HG02870 (cell line): ENCODE measurements at regions not wholly inside any gene's neighbourhood (a gene's known extent, or its start where the extent isn't known, plus 50 kb on each side); places are given as distances from the start of the nearest gene placed in this dataset.

Source experiments
- ATAC-seq: cut with Tn5 transposase; IDR thresholded peaks from one replicate; pipeline ENCODE4 v1.9.1; 2021; ENCODE audit warnings: mild to moderate bottlenecking, moderate library complexity; ENCODE audit not compliant: unreplicated experiment

DNA sequence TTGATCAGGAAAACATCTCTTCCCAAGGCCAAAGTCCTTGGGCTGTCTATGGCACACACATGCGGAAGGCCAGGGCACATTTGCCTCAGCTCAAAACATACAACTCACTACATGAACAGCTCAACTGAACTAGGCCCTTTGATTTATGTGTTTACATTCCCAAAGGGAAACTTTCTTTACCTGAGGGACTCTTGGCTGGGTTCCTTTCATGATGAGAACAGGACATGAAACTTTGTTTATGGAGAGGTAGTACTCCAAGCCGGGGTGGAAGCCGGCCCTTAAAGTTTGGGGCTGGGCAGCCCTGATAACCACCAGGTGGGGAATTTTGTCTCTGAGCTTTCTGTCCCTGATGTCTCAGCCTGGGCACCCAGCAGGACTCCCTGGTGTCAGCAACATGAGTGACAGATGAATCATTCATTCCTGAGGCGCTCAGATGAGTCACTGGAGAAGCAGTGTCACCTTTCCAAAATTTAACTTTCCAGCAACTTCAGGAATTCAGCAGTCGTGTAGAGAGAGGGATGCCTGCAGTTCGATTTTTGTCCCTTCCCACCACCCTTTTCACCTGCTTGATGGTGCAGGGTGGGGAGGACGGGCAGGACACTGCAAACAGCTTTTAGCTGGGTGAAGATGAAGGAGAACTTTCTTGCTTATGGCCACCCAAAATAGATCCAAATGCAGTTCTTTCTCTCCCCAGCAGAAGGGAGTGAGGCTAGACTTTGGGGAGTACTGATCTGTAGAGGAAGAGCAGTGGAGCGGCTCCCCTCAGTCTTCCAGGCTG lies 331.6 kb downstream of the DYSF start:
- no peak for ATAC-seq

DNA sequence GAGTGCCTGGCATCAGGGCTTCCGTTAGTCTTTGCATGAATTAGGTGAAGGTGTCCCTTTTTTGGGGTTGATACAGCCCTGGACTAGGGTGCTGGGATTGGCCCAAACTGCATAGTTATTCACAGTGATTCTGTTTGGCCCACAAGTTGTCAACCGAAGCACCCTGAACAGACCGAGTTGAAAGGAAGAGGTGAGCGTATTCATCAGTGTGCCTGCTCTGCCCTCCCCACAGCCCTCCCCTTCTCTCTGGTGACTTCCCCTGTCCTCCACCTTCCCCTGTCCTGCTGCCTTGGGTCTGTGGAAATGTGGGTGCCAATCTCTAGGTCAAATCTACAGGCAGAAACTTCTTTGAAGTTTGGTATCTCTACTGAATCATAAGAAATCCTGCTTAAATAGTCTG lies 330.5 kb downstream of the DYSF start:
- ATAC-seq: no peak

DNA sequence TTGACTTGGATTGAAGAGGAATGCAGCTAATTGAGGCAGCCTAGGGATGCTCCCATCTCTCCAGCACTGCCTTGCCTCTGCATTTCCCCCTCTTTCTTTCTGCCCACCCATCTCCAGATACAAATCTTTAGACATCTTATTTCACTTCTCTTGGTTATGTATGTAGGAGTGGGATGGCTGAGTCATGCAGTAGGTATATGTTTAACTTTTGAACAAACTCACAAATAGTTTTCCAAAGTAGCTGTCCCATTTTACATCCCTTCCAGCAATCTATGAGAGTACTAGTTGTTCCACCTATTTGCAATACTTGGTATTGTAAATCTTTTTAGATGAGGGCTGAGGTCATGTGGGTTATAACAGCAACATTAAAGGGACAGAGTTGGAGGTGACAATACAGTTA lies 329.9 kb downstream of the DYSF start:
- ATAC-seq: no peak

DNA sequence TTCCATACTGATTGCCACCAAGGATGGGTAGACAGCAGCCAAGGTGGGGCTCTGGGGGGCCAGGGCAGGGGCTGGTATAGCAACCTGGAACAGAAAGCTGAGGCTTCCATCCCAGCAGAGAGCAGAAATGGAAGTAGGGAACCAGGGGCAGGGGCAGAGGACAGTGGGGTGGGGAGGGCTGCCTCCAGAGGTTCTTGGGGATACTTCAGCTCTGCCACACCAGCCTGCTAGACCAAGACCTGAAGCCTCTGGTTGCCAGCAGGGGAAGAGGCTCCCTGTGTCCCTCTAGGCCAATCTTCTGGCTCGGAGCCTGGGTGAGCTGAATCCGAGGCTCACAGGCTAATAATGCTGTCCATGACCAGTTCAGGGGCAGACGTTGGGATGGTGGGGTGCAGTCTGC lies 329.0 kb downstream of the DYSF start:
- ATAC-seq: no peak

DNA sequence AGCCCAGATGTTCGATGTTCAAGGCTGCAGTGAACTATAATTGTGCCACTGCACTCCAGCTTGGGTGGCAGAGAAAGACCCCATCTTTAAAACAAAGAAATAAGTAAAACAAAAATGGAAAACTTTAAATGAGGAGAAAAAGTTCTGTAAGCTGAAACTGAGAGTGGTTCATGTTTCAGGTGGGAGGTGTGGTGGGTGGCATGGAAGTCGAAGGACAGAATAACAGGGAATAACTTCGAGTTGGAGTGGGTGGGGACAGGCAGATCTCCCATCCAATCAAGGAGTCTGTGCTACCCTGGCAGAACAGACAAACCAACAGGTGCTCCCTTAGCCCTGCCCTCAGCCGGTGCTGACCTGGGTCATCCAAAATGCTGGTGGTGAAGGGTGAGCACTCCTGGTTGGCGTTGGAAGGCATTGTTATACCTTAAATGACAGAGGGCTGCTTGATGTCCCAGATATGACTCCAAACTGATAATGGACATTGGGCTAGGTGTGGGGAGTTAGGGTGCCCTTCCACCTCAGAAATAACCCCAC lies 328.4 kb downstream of the DYSF start:
- no peak for ATAC-seq

DNA sequence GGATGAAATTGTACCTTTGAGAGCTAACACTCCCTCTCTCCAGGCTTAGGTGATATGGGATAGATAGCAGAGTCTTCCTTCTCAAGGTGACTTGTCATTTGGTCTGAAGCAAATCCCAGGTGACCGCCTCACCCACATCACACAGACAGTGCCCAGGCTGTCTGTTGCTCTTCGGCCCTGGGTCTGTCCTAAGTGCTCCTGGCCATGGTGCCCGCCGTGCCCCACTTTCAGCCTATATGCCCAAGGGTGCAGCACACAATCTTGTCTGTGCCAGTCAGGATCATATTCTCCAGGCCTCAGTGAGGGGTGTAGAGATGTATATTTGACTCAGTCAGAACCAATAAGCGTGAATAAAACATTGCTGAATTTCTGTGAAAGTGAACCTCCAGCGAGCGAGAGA lies 326.8 kb downstream of the DYSF start:
- no peak for ATAC-seq

DNA sequence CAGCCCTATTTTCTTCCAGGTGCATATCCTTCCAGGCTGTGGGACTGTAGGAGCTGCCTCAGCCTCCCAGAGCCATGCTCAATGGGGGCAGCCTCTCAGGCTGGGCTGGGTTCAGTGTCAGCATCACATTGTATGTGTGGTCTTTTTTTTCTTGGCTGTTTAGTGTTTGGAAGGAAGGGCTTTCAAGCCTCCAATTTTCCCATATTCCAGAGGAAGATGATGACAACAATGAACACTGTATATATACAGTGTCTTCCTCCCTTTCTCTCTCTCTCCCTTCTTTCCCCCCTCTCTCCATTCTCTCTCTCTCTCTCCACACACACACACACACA lies 326.4 kb downstream of the DYSF start:
- ATAC-seq: no peak

DNA sequence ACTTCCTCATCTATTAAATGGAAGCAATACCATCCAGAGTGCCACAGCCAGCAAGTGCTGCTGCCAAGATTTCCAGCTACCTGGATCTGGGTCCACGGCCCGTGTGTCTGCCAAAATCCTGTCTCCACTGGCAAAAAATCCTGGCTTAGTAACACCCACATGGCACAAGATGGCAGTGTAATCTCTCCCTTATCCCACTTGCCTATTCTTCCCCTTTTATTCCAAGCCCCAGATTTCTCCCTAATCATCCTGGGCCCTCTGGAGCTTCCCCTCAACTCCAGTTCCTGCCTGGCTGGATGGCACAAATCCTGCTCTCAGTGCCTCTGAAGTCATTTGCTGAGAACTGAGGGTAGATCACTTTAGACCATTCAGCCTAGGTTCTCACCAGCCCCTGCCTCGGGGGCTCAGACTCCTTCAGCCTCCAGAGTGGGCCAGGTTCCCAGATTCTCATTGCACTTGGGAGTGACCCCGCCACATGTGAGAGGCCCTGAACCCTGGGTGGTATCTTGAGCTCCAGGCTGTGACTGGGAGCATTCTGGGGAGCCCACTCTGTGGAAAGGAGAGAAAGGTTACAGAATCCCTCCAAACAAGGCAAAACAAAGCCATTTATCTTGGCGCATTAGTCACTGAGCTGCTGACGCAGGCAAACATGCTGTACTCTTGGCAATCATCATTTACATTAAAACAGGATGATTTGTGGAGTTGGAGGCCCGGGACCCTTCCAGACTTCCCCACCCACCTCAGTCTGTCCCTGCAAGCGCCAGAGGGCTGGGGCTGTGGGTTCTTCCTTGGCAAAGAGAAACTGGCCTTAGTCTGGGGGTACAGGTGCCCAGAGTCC lies 325.8 kb downstream of the DYSF start:
- no peak for ATAC-seq

DNA sequence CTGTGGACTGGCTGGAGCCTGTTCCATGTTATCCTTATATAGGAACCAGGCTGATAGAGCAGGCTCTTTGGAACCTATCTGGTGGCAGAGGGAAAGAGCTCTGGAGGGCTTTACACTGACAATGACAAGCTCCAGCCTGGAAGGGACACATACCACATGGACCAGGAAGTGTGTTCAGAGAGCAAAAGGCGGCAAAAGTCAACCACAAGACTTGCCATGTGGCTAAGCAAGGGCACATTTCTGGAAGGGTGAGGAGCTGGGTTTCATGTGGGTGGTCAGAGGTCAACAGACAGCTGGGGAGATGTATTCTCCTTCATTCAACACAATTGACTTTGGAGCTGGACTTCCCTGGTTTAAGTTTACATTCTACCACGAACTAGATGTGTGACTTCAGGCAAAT lies 325.2 kb downstream of the DYSF start:
- ATAC-seq: no peak

DNA sequence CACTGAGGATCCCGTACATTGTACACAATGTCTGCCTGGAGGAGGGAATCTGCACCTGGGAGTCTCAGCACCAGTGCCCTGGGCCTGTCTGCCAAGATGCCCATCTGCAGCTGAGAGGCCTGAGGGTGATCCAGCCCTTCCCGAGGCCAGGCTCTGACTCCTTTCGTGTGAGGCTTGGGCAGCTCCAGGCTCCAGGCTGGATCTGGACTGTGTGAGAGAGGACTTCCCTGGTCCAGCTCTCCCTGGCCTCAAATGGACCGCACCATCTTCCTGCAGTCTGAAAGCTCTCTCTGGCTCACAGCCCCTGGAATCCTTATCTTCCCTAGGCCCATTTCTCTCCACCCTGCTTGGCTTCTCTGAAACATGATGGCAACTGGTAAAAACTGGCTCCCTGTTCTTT lies 324.6 kb downstream of the DYSF start:
- ATAC-seq: no peak

DNA sequence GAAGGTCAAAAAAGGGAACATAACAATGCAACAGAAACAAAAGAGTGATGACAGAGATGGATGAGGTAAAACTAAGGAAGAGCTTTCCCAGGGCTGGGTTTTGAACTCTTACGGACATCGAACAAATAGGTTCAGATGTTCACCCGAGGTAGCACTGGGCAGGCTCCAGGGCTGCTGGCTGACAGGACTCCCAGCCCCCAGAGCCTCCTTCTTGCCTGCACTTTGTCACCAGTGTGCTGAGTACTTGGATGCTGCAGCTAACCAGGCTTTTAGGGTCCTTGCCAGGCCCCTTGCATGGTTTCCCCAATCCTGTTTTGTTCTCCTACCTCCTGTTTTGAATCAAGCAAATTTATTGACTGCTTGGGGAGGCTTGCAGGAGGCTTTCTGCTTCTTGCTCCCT lies 322.9 kb downstream of the DYSF start:
- no peak for ATAC-seq

DNA sequence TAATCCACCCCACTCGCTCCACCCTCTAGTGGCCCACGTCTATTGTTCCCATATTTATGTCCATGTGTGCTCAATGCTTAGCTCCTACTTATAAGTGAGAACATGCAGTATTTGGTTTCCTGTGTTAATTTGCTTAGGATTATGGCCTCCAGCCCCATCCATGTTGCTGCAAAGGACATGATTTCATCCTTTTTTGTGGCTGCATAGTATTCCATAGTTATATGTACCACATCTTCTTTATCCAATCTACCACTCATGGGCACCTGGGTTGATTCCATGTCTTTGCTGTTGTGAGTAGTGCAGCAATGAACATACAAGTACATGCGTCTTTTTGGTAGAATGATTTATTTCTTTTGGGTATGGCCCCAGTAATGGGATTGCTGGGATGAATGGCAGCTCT lies 319.9 kb downstream of the DYSF start:
- no peak for ATAC-seq

DNA sequence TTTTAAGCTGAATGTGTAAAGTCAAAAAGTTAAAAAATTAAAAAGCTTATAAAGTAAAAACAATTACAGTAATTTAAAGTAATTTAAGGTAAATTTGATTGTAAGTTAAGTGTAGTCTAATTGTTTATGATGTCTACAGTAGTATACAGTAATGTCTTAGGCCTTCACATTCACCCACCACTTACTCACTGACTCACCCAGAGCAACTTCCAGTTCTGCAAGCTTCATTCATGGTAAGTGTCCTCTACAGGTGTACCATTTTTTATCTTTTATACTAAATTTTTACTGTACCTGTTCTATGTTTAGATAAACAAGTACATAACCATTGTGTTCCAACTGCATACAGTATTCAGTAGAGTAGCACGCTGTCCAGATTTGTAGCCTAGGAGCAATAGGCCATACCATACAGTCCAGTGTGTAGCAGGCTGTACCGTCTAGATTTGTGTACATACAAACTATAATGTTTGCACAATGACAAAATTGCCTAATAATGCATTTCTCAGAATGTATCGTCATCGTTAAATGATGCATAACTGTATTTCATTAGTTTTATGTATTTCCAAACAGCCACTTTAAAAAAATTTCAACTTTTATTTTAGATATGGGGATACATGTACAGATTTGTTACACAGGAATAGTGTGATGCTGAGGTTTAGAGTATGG lies 319.3 kb downstream of the DYSF start:
- ATAC-seq: no peak

DNA sequence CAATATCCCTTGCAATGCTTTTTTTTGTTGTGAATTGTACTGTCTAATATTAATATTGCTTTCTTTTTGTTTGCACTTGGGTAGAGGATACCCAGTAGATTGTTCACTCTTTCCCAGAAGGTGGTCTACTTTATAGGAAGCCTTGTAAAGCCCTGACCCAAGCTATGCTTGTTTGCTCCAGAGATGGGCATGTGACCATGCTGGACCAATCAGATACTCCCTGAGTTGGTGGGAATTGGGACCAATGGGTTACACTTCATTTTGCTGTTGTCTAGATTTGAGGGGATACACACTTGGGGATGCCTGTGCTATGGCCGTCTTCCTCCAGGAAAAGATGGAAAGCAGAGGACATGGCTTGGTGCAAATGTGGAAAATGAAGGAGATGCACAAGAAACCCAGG lies 314.3 kb downstream of the DYSF start:
- ATAC-seq: no peak

DNA sequence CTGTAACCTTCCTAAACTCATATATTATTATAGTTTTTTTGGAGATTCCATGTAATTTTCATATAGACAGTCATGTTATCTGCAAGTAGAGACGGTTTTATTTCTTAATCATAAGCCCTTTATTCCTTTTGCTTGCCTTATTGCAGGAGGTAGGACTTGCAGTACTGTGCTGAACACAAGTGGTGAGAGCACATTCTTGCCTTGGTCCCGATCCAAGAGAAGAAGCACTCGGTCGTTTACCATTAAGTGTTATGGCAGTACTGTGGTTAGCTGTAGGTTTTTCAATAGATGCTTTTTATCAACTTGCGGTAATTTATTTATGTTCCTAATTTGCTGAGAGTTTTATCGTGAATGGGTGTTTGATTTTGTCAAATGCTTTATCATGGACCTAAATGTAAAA lies 305.7 kb downstream of the DYSF start:
- ATAC-seq: no peak

DNA sequence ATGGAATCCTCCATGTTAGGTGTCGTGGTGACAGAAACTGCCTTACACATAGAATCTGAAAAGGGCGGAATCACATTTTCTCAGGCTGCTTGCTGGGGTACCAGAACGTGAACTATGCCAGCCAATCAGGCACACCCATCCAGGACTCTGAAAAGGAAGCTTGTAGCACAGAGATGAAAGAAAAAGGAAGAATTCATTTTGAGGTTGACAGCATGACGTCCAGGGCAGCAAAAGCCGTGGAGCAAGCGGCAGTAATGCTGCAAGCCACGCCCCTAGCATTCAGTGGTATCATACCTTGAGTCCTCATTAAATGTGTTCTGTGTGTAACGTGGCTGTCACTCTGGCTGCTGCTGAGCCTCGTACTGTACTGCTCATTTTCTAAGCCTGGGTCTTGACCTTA lies 304.0 kb downstream of the DYSF start:
- ATAC-seq: no peak

DNA sequence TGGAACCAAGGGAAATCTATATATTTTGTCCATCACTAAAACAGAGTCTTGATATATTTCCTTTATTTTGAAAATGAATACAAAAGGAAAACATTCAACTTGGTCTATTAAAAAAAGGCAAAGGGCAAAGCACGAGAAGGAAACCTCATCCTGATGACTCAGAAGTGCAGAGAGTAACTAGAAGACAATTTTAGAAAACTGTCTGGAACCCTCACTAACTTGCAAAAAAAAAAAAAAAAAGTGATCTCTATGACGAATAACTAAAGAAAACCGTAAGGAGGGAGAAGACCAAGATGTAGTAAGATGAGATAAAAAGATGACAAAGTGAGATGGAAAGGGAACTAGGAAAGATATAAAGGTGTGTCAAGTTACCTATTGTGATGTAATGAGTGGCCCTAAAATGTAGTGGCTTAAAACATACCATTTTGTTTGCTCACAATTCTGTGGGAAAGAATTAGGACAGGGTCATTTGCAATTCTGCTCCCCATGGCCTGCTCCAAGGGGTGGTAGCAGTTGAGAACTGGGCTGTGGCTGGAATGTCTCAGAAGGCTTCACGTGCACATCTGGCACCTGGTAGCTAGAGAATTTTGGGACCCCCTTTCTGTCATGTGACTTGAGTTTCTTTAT lies 303.0 kb downstream of the DYSF start:
- no peak for ATAC-seq

DNA sequence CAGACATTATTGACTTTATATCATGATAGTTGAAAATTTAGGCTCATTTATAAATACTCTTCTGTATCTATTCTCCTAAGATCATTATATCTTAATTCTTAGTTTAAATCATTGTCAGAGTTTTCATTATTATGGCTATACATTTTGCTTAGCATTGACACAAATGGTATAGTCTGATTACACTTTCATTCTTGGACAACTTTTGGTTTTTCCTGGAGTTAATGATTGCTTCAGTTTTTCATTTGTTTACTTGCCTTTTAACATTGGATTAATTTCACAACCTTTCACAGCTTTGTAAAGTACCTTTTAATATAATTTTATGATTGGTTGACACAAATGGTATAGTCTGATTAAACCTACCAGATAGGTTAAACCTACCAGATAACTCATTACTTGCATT lies 298.2 kb downstream of the DYSF start:
- no peak for ATAC-seq

DNA sequence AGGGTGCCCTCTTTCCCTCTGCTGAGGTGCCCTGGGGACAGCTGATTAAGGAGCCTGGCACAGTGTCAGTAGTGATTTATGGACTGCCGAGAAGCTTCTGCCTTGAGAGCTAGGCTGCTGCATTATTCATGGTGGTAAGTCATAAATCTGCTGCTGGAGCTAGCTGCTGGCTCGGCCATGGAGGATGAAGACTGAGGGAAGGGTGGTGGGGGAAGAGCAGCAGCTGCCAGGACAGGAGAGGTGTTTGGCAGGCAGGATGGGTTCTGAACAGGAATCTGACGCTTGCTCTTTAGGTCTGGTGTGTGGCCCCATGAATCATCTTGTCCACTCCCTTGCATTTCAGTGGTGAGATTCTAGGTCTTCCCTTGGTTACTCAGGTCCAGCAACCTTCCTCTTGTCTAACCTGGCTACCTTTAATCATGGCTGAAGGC lies 296.3 kb downstream of the DYSF start:
- no peak for ATAC-seq

DNA sequence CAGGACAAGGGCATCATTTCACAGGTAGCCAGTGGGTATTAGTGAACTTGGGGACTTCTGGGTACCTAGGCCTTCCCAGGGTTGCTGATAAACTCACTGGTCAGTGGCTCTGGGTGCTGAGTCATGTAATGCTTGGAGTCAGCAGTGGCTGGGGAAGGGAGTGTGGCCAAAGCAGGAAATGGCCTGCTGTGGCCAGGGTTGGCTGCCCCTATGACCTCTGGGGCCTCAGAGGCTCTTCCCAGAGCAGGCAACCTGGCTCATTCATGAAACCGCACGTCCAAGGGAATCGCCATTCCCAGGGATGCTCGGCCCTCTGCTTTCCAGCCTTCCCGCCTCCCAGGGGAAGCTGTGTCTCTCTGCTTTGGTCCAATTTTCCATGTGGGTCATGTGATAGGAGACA lies 294.9 kb downstream of the DYSF start:
- ATAC-seq: no peak

DNA sequence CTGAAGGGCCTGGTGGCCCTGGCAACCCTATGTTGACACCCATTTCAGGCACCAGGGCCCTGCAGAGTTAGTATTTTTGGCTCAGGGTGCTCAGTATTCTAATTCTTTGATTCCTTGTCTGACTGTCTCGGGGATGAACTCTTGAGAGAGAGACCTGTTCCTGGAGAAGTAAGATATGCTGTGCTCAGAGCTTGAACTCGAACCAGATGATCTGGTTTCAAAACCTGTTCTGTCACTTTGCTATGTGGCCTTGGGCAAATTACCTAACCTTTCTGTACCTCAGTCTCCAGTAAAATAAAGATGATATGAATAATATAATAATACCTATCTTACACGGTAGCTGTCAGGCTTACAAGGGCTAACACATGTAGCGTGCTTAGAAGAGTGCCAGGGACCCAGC lies 294.2 kb downstream of the DYSF start:
- ATAC-seq: no peak
